Dermis blood vessel endothelial cell (primary cell): ENCODE measurements at regions not wholly inside any gene's neighbourhood (a gene's known extent, or its start where the extent isn't known, plus 50 kb on each side); places are given as distances from the start of the nearest gene placed in this dataset.
"Not testable (repeated sequence)": the region's sequence is repeated elsewhere in the genome, so short reads cannot be mapped to it uniquely, and the experiment has no call there.

ENCODE experiments used
- DNase-seq: peaks from one replicate; pipeline ENCODE4 v3.0.0; 2010

DNA sequence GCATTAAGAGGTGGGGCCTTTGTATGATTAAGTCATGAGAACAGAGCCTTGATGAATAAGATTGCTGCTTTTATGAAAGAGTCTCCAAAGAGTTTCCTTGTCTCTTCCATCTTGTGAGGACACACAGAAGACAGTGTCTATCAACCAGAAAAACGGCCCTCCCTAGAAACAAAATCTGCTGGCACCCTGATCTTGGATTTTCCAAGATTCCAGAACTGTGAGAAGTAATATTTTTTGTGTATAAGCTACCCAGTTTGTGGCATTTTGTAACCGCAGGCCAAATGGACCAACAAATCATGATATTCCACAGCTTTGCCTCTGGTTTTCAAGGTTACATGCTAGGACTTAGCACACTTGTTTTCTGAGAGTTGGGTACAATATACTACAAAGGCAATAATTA is 687.8 kb downstream of the TDRD15 start:
- no peak for DNase-seq

DNA sequence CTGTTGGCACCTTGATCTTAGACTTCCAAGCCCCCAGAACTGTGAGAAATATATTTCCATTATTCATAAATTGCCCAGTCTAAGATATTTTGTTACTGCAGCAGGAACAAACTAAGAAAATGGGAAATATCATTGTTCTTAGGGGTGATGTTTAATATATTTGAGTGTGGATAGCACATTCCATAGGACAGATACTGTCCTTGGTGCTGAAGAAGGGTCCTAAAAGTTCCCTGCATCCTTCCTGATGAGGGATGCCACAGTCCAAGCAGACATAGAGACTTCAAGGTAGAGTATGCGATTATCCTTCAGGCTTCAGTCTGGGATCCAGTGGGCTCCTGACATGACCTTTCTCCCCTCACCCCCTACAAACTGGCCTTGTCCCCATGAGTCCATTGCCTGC is 689.0 kb downstream of the TDRD15 start:
- DNase-seq = no peak

- DNase-seq = no peak
Observed at GRCh38 chr2:21814588-21815149, 690.9 kb downstream of the TDRD15 start.

DNA sequence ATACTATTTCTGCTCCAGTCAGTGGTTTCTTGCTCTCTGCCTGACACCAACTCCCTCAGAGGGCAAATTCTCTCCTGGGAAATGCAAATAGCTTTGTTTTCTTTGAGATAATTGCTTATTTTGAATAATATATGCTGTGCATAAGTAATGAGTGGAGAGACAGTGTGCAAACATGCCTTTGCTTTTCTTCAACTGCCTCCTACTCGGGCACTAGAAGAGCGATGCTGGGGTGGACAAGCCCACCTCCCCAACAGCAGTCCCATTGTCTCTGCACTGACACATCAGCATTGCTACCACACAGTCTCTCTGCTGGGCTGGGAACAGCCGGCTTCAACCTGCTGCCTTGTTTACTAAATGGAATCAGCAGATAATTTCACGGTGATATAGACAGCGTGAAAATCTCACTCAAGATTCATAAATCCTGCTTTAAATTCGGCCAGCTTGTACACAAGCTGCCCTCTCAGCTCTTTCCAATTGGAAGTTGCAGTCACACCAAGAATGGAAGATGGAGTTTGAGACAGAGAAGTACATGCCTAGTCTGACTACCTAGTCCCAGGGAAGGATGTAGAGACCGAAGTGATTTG is 694.5 kb downstream of the TDRD15 start:
- no peak for DNase-seq

DNA sequence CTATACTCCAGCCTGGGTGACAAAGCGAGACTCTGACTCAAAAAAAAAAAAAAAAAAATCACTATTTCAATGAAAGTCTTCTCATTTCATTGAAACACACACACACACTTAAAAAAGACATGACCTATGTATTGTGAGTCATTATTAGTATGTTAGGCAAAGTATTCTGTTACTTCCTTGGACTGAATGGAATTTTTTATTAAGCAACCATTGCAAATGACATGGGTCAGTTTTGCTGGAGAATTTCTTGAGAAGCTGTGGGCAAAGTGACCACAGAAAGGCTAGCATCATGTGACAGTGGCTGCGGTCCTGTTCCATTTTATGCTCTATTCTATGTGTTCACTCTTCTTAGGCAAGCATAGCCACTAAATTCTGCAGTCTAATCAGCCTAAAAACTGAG is 695.7 kb downstream of the TDRD15 start:
- DNase-seq = no peak

DNA sequence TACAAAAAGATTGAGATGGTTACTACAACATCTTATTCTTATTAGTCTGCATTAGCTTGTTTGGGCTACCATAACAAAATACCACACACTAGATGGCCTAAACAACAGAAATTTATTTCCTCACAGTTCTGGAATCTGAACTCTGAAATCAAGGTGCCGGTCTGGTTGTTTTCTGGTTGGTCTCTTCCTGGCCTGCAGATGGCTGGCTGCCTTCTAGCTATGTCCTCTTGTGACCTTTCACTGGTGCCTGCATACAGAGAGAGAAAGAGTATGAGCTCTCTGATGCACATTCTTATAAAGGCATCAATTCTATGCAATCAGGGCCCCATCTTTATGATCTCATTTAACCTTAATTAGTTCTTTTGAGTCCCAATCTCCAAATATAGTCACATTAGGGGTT is 696.5 kb downstream of the TDRD15 start:
- no peak for DNase-seq

DNA sequence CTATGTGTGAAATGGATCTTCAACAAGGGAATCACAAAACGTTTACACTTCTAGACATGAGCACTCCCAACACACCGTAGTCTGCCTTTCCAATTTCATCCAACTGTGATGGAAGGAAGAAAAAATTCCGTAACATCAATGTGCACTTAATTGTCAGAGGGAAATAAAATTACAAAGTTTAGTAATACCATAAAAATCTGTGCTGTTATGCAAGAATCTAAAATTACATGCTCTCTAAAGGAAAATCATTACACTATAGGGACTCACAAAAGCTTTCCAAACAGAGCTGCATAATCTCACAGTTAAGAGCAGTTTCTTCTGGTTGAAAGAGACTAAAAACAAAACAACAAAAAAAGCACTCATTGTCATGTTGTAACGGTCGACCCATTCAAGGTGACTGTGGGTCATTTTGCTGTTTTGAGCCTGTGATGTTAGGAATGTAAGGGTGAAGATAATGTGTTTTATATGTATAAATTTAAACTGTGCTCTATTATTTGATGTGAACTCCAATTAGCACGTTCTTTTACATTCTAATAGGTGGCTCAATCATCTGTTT is 698.0 kb downstream of the TDRD15 start:
- no peak for DNase-seq

- DNase-seq = no peak
Observed at GRCh38 chr2:21822505-21822904, 698.7 kb downstream of the TDRD15 start.

- no peak for DNase-seq
Observed at GRCh38 chr2:21833767-21834166, 710.0 kb downstream of the TDRD15 start.

GRCh38 chr2:21836261-21836660 is 712.5 kb downstream of the TDRD15 start:
- no peak for DNase-seq

DNA sequence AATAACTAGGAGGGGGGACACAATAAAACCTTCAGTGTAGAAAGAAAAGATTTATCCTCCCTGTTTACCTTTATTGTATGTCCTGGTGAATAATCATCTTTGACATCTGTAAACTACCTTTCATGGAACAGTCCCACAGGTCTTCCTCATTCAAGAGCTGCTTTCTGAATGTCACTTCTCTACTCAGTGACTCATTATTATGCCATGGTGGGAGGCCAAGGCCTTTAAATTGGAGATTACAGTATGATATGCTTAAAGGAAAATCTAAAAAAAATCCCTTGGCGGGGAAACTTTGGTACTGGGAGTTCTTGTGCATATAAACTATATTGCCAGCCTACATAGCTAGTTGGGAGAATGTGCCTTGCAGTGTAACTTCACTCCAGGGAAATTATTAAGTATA is 713.0 kb downstream of the TDRD15 start:
- no peak for DNase-seq

GRCh38 chr2:21837168-21837960 is 713.6 kb downstream of the TDRD15 start:
- no peak for DNase-seq

GRCh38 chr2:21841341-21841740 is 717.6 kb downstream of the TDRD15 start:
- DNase-seq = no peak

DNA sequence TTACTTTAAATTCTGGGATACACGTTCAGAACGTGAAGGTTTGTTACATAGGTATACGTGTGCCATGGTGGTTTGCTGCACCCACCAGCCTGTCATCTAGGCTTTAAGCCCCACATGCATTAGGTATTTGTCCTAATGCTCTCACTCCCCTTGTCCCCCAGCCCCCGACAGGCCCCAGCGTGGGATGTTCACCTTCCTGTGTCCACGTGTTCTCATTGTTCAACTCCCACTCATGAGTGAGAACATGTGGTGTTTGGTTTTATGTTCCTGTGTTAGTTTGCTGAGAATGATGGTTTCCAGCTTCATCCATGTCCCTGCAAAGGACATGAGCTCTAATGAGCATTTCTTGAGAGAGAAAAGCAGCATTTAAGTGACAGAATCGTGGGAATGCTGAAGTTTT is 726.6 kb downstream of the TDRD15 start:
- not testable (repeated sequence) for DNase-seq

DNA sequence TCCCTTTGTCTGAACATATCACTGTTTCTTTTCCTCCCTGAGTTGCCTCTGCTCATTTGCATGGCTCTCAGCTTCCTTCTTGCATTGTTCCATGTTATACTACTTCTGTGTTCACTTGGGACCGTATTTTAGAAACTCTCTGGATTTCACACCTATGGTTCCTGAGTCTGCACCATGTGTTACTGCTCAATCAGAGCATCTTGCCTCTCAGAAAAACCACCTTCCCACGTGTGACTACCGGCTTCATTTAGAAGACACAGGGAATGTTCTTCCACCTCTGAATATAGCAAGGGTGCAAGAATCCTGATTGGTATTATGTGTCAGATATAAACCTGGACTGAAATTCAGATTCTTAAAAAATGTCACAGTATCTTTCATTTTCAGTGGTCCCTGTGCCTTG is 731.2 kb downstream of the TDRD15 start:
- no peak for DNase-seq

GRCh38 chr2:21856708-21857107 is 732.9 kb downstream of the TDRD15 start:
- DNase-seq = no peak

DNA sequence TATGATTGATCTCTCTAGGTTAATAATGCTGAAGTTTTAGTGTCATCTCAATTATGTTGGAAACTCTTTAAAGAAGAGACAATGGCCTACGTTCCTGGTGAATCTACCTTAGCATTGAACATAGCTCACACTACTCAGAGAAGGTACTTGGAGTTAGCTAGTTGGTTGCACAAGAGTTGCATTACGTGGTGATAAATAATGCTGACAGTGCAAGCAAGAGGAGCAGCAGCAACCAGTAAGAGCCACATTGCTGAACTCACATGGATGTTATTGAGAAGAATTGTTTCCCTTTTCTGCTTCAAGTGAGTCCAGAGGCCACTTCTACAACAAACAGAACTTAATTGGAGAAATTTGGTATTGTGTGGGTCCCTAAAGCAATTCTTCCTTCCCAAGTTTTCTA is 737.1 kb downstream of the TDRD15 start:
- no peak for DNase-seq

- DNase-seq = no peak
Observed at GRCh38 chr2:21866316-21866715, 742.5 kb downstream of the TDRD15 start.

DNA sequence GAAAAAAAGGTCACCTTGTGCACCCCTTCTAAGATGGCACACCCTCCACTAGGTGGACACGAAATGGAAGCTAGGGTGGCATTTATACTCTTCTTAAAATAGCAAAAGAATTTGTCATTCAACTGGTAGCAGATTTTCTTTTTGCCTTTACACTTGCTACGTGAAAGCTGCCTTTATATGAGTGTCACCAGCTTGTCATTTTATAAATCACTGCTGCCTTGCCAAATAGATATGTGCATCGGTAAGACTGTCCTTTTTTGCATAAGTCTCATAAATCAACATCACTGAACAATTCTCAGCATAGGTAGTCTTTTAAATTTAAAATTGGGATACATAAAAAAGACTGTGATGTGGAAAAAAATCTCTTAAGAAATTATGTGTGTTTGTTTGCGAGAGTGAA is 764.1 kb downstream of the TDRD15 start:
- DNase-seq = no peak

DNA sequence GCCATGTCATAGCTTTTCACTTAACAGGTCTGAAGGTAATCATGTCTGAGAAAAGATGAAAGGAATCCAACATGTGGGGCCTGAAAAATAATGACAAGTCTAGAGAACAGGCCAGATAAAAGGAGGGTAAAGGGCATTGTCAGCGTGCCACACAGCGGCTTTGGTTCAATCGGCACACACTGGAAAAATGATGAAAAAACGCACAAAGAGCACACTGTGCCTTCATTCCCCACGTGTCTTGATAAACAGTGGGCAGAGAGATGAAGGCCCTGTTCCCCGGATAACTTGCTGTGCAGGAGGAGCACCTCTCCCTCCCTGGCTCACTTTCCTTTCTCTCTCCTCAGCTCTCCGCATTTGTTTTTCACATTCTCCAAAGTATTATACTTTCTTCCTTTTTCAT is 766.3 kb downstream of the TDRD15 start:
- DNase-seq = no peak

DNA sequence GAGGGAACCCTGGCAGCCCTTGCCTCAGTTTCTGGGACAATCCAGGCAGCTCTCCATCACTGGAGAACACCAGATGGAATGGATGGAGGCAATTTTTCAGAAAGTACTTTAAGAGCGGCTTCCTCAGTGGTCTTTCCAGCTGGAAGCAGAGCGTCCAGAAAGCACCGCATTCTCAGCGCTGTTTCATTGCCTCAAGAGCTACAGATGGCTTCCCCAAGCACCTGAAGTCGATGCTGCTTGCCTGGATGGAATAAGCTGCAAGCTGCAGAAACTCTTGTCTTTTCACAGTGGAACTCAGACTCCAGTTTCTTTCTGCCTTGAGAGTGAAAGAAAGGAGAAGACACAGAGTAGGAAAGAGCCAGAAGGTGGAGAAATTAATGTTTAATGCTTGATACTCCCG is 766.9 kb downstream of the TDRD15 start:
- no peak for DNase-seq

- no peak for DNase-seq
Observed at GRCh38 chr2:21891191-21891590, 767.4 kb downstream of the TDRD15 start.

DNA sequence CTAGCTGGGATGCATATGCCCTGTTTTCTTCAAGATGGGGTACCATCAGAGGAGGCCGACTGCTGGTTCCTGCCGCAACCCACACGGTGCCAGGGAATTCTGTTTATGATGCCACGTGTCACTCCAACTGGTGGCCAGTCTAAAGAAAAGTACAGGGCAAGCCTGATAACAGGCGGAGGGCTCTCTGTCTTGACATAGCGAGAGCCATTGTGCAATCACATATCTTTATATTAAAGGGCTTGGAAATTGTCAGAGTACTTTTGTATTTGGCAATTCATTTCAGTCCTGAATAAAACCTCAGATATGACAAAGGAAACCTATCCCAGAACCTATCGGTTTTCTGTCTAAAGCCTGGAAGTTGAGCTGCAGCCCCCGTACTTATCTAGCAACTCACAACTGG is 768.4 kb downstream of the TDRD15 start:
- DNase-seq = no peak

DNA sequence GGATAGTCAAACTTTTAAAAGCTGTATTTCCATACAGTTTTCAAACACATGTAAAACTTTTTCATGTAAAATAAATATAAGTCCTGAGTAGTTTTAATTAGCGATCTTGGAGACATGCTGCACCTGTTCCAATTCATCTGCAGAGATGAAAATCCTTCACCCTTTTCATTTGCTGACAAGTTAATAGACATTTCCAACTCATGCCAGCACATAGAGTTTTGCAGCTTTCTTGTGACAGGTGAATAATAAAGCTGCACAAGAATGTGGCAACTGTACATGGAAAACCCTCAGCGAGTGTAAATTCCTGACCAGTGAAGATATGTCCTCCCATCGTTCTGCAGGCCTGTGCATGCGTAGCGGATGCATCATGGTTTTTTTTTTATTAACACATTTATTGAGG is 771.4 kb downstream of the TDRD15 start:
- no peak for DNase-seq
